ENCODE measurements at regions not wholly inside any gene's neighbourhood (a gene's known extent, or its start where the extent isn't known, plus 50 kb on each side); places are given as distances from the start of the nearest gene placed in this dataset.
"Not testable (repeated sequence)": the region's sequence is repeated elsewhere in the genome, so short reads cannot be mapped to it uniquely, and the experiment has no call there.

DNA sequence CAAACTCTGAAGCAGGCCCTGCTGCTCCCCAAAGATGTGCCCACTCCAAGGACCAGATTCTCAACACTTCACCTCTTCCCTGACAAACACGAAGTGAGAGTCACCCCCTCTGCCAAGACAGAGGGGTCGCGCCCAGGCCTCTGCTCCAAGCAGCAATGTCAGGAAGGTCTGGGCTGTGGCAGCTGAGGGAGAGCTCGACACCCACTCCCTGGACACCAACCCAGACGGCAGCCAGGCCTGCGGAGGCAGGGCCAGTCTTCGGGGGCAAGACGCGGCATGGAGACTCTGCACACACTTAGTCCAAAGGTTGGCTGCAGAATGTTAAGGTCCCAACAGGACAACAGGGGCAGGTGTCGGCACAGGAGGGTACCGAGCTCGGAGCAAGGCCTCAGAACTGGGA, 144.2 kb downstream of the DLL1 start:
- no peak for DNase-seq

- peak; percentile 30 for DNase-seq
Measured at GRCh38 chr6:170146131-170146530, 144.7 kb downstream of the DLL1 start.

DNA sequence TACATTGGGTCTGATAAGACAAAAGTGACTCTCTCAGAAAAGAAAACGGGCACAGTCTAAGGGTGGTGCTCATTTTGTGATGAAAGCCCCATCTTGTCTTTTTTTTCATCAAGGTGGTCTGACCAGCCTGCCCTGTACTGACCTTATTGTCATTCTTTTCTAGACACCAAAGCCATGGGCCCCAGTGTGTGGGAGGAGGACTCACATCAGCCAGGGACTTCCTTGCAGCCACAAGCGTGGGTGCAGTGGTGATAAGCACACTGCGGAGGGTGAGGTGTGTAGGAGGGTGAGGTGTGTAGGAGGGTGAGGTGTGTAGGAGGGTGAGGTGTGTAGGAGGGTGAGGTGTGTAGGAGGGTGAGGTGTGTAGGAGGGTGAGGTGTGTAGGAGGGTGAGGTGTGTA, 145.2 kb downstream of the DLL1 start:
- DNase-seq = not testable (repeated sequence)

DNA sequence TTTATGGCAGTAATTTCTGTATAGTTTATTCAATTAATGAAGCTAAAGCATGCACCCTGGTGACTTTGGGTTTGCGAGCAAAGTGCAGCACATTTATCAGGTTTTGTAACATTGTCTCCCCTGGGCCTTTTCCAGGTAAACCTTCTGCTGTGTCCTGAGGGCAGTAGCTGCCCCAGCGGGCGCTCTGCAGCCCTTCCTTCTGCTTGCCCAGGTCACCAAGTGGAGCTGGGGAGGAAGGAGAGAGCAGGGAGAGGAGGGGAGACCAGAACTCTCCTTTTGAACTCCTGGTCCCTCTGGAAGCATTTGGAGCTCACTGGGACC, 145.6 kb downstream of the DLL1 start:
- DNase-seq = no peak

DNA sequence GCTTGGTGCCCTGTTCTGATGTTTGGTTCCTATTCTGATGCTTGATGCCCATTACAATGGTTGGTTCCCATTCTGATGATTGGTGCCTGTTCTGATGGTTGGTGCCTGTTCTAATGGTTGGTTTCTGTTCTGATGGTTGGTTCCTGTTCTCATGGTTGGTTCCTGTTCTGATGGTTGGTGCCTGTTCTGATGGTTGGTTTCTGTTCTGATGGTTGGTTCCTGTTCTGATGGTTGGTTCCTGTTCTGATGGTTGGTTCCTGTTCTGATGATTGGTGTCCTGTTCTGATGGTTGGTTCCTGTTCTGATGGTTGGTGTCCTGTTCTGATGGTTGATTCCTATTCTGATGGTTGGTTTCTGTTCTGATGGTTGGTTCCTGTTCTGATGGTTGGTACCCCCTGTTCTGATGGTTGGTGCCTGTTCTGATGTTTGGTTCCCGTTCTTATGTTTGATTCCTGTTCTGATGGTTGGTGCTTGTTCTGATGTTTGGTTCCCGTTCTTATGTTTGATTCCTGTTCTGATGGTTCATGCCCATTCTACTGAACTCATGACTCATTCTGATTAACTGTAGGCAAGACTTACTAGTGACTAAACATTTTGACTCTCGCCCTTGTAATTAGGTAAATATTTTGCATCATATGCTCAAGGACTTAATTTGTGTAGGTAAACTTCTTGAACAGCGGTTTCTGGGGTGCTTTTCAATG, 146.2 kb downstream of the DLL1 start:
- DNase-seq = peak; percentile 6

GRCh38 chr6:170143401-170144150, 147.3 kb downstream of the DLL1 start:
- DNase-seq = peak; percentile 35

DNA sequence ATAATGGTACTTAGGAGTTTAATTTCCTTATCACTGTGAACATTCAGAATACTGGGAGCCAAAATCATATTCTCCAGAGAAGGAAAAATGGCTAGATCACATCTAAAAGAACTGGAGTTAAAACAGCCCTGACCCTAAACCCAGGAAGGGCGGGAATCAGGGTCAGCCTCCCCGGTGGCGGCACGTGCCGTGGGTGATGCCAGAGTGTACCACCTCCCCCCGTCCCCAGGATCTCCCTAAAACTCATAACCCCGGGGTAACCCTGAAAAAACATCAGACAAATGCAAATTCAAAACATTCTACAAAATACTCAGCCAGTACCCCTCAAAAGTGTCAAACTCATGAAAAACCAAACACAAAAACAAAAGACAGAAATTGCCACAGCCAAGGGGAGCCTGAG, 148.3 kb downstream of the DLL1 start:
- DNase-seq = no peak

GRCh38 chr6:170141061-170141460, 149.8 kb downstream of the DLL1 start:
- not testable (repeated sequence) for DNase-seq

- no peak for DNase-seq
Measured at GRCh38 chr6:170140129-170140528, 150.7 kb downstream of the DLL1 start.

- DNase-seq = peak; percentile 11
Measured at GRCh38 chr6:170139531-170139930, 151.3 kb downstream of the DLL1 start.

DNA sequence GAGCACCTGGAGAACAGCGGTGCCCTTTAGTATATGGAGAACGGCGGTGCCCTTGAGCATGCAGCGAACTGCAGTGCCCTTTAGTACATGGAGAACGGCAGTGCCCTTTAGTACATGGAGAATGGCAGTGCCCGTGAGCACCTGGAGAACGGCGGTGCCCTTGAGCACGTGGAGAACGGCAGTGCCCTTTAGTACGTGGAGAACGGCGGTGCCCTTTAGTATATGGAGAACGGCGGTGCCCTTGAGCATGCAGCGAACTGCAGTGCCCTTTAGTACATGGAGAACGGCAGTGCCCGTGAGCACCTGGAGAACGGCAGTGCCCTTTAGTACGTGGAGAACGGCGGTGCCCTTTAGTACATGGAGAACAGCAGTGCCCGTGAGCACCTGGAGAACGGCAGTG, 151.8 kb downstream of the DLL1 start:
- DNase-seq = not testable (repeated sequence)

- DNase-seq = peak; percentile 39
Measured at GRCh38 chr6:170137911-170138910, 152.7 kb downstream of the DLL1 start.

GRCh38 chr6:170137176-170137891, 153.5 kb downstream of the DLL1 start:
- peak; percentile 51 for DNase-seq

GRCh38 chr6:170136541-170137175, 154.2 kb downstream of the DLL1 start:
- peak; percentile 35 for DNase-seq

GRCh38 chr6:170135821-170136471, 154.9 kb downstream of the DLL1 start:
- DNase-seq = peak; percentile 22

DNA sequence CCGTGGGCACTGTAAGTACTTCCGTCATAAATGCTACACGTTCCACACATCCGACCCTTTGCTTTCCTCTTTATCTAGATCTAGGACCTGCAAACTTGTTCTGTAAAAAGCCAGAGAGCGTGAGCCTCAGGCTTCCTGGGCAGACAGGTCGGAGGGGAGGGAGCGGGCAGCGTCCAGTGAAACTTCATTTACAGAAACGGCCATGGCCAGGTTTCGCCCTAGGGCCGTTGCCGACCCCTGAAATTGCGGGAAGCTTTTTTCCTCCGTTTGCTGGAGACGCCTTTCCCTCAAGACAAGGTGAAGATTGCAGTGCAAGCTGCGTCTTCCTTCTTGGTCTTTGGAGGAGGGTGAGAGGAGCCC, 155.4 kb downstream of the DLL1 start:
- DNase-seq = peak; percentile 11

DNA sequence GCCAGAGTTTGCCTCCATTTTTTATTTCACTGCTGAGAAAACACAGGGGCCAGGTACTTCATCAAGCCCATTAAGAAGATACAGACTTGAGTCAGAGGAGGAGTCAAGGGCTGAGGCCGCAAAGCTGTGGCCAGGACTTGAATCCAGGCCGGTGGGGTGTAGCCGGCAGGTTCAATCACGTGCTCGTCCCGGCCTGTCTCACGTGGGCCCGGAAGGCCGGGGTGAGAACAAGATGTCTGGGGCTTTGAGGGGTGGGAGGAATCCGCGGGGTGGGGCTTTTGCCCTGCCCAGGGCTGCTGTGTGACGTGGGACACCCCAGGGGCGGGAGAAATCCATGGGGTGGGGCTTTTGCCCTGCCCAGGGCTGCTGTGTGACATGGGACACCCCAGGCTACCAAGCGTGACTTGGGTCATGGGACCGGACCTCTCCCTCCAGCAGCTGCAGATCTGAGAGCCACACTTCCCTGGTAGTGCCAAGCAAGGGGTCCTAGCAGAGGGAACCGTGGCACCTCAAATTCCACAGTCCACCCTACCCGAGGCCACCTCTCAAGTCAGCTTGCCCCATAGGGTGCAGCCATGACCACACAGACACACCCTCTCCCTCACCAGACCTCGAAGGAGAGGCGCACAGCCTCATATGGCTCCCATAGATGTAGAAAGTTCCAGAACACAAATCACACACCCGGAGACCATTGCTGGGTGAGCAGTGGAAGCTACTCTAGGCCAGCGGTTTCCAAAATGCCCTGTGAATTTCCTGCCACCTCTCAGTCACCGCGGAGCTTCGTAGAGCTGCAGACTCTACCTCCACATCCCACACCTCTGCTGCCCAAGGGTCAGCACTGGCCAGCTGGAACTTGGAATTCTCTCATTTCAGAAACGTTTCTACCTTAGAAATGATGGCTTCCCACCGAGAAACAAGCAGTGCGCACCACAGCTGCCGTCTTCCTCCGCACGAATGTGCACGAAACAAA, 156.1 kb downstream of the DLL1 start:
- DNase-seq = peak; percentile 24

DNA sequence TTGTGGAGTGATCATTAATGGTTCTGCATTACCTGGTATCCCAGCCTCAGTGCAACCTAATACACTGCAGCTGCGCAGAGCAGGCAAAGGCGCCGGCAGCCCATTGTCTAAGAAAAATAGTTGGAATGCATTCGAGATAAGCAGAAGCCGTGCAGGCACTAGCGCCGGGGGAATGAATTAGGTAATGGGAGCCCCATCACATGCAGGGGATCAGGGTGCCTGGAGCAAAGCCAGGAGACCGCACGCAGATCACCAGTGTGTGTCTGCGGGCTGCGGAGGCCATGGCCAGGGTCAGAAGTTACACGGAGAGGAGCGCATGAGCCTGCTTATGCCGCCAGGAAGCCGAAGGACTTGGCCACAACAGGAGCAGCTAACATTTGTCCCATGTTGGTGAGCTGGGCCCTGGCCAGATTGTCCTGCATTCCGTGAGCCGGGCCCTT, 156.8 kb downstream of the DLL1 start:
- DNase-seq = peak; percentile 26

GRCh38 chr6:170132561-170132991, 158.3 kb downstream of the DLL1 start:
- peak; percentile 39 for DNase-seq

DNA sequence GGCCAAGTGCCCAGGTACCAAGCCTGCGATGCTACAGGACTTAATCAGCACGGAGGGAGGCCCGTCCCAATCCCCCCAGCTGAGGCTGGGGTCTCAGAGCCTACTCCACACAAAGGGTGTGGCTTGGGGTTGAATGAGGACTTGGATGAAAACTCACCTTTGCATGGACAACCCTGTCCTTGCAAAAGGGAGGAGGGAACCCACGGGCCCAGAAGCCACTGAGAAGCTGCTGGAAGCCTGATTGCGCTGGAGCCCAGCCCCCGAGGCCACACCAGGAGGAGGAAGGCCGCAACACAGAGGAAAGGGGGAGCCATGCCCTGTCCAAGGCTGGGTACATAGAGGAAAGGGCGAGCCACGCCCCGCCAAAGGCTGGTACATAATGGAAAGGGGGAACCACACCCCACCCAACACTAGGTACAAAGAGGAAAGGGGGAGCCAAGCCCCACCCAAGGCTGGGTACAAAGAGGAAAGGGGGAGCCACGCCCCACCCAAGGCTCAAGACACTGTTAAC, 158.8 kb downstream of the DLL1 start:
- DNase-seq = peak; percentile 27
